ENCODE measurements at regions not wholly inside any gene's neighbourhood (a gene's known extent, or its start where the extent isn't known, plus 50 kb on each side); places are given as distances from the start of the nearest gene placed in this dataset.

DNA sequence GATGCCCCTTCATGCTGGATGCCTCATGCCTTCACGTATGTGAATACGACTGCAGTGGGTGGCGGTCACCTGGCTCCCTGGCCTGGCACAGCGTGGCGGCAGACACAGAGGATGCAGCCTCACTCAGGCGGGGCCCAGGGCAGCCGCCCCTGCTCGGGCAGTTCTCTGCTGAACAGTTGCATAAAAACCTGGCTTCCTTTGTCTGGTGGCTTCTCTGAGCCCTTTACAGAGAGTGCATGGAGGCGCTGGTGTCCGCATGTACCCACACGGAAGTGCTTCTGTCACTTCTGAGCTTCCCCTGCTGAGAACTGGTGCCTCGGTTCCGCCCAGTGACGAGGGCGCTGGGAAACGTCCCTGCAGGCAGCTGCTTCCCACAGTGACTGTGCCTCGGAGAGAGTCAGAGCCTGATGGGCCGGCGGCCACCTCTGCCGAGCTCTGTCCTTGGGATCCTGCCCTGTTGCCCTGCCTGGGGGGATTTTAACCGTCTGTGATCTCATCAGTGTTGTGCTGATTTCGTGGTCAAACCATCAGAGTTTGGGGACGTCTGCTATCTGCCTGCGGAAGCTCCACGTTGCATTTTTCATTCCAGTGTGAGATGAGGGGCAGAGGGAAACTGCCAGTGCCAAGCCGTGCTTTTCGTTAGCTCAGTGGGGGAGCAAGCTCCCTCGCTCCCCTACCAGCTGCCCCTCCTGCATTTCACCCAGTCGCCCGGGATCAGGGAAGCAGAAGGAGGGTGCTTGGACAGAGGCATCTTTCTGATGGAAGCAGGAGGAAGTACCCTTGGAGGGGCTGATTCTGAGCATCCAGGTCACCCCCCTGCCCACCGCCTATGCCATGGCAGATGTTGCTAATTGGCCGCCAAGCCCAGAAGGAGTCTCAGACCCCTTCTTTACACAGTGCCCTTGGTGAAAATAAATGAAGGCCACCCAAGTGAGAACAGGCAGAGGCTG, 153.0 kb upstream of the COL5A1 start:
- Histone ChIP-seq H2BK120ac (replicated peaks; ENCODE audit: low read depth, low read length) (no peak overlapping the region), H3K23ac (ENCODE audit: insufficient read length) (no peak overlapping the region), H3K9ac (replicated peaks in 1 of 4; ENCODE audit: extremely low read depth in 1 of 4, low read depth in 3 of 4, low read length in 3 of 4) (no peak overlapping the region), H3K4ac (replicated peaks; ENCODE audit: insufficient read length, low read depth, low read length) (no peak overlapping the region), H3K9me3 (ENCODE audit: insufficient read depth in 2 of 2, low read depth in 1 of 2, low read length in 1 of 2) (no peaks in the 10 kb centered on the region), H2BK5ac (ENCODE audit: low read depth, low read length) (no peak overlapping the region), H3K27ac (ENCODE audit: low read depth, low read length) (no peak overlapping the region), H2AK5ac (ENCODE audit: low read depth, low read length) (no peak overlapping the region), H3K4me1 (replicated peaks in 1 of 4; ENCODE audit: control insufficient read depth in 3 of 4, insufficient read depth in 4 of 4, low read length in 3 of 4) (peaks cover 0 to 5% (median 0%) of the 10 kb centered on the region in 4 experiments; a peak in 2 of 7 replicates), H3K79me1 (ENCODE audit: low read depth, low read length) (no peaks in the 10 kb centered on the region), H2BK15ac (ENCODE audit: low read length) (no peak overlapping the region), H3K36me3 (ENCODE audit: control insufficient read depth in 2 of 4, insufficient read depth in 4 of 4, low read length in 3 of 4) (no peaks in the 10 kb centered on the region), H3K56ac (replicated peaks; ENCODE audit: insufficient read length, low read depth, low read length) (no peak overlapping the region), H4K20me1 (replicated peaks in 1 of 2; ENCODE audit: control insufficient read depth in 1 of 2, insufficient read depth in 2 of 2, low read length in 2 of 2) (no peaks in the 10 kb centered on the region), H3K23me2 (ENCODE audit: low read depth, low read length) (no peaks in the 10 kb centered on the region), H3K4me2 (ENCODE audit: insufficient read depth in 1 of 2, low read depth in 2 of 2, low read length in 2 of 2) (no peak overlapping the region), H4K5ac (ENCODE audit: insufficient read length, low read depth, low read length) (no peak overlapping the region), H3K4me3 (ENCODE audit: extremely low read depth in 1 of 4, insufficient read depth in 2 of 4, low read depth in 3 of 4, low read length in 4 of 4) (no peak overlapping the region), H3K27me3 (replicated peaks in 1 of 4; ENCODE audit: control insufficient read depth in 3 of 4, extremely low read depth in 1 of 4, insufficient read depth in 3 of 4, low read length in 3 of 4) (no peaks in the 10 kb centered on the region; a peak in 1 of 7 replicates), H2BK12ac (ENCODE audit: low read depth, low read length) (no peak overlapping the region), H3K14ac (ENCODE audit: insufficient read length) (no peak overlapping the region), H4K91ac (replicated peaks; ENCODE audit: insufficient read length, low read length) (no peak overlapping the region), H3K79me2 (ENCODE audit: control insufficient read depth in 1 of 2, insufficient read depth in 2 of 2, low read length in 2 of 2) (no peaks in the 10 kb centered on the region), H2BK20ac (ENCODE audit: low read length) (no peak overlapping the region), H4K8ac (ENCODE audit: extremely low read depth, insufficient read depth, low read length) (no peak overlapping the region), H2AFZ (ENCODE audit: low read length) (no peak overlapping the region), H3K18ac (ENCODE audit: extremely low read depth, low read length) (no peak overlapping the region)
- ChIA-PET POLR2A (ENCODE audit: partially characterized antibody) (interaction anchor here (0.7 kb wide), 1 partner anchor 525 kb away, joined by 3 read pairs; no protein-coding TSS in a partner anchor), CTCF (ENCODE audit: partially characterized antibody) (interaction anchor here (0.6 to 0.7 kb wide), 2 partner anchors 375 to 538 kb away, joined by 3 to 4 read pairs; no protein-coding TSS in a partner anchor)
- no peak for DNase-seq (ENCODE audit: low read depth in 1 of 2, low spot score in 2 of 2)
- FAIRE-seq = no peak
- TF ChIP-seq EGR1 (IDR thresholded peaks at IDR 0.05; ENCODE audit: borderline replicate concordance, low read depth, low read length) = no peak
- TF ChIP-seq EP300 (IDR thresholded peaks at IDR 0.05; ENCODE audit: borderline replicate concordance in 1 of 2, low read depth in 2 of 2, low read length in 2 of 2) = no peak
- no peak for TF ChIP-seq SP4 (IDR thresholded peaks at IDR 0.05; ENCODE audit: low read length)
- TF ChIP-seq MAFK (IDR thresholded peaks at IDR 0.05; ENCODE audit: low read depth, low read length) = no peak
- no peak for TF ChIP-seq CREB1 (IDR thresholded peaks at IDR 0.05)
- no peak for TF ChIP-seq JUND (IDR thresholded peaks at IDR 0.05; ENCODE audit: low read length)
- WGBS, 2 experiments (ENCODE audit: extremely low coverage in 1 of 2, insufficient coverage in 1 of 2, insufficient read length in 1 of 2, insufficient replicate concordance in 2 of 2, low coverage in 1 of 2, low lambda C conversion rate in 2 of 2, missing lambda C conversion rate in 1 of 2) = 84% methylated on average over 29 of the region's 32 CpGs; no CpG with 5 or more reads in 1 of the 2 experiments
